HG02943 (cell line): ENCODE measurements at regions not wholly inside any gene's neighbourhood (a gene's known extent, or its start where the extent isn't known, plus 50 kb on each side); places are given as distances from the start of the nearest gene placed in this dataset.

Experiments
- ATAC-seq: cut with Tn5 transposase; IDR thresholded peaks from one replicate; pipeline ENCODE4 v1.9.1; 2021; ENCODE audit warnings: mild to moderate bottlenecking, low read depth, moderate library complexity; ENCODE audit not compliant: unreplicated experiment

DNA sequence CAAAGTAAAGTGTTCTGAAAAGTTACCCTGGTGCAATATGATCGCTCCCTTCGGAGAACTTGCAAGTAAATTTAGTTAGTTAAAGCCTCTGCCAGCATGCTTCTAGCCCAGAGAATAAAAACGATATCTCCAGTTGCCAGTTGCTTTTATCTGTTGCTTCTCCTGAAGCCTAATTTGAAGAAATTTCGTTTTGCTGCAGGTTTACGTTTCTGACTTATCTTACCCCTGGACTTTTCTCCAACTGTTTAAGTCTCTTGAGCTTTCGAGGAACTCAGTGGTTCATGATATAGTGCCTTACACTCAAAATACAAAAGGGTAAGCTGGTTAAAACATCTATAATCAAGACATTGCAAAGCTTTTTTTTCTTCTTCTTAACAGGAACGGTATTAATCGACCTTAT, 131.1 kb downstream of the FAM161A start:
- no peak for ATAC-seq

DNA sequence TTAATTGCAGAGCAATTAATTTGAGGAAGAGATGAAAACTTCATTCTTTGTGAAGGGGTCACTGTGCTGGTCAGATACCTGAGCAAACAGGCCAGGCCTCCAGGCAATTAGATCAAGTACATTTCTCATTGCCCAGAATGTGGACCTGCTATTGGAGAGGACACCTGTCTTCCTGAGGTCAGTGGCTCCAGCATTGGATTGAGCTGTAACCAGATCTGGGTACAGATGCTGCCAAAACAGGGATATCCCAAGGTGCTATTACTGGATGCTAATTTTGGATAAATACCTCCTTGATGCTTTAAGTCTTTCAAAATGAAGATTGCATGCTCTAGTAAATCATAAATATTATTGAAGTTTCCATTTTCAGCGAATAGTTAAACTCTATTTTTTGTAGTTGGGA, 131.5 kb downstream of the FAM161A start:
- no peak for ATAC-seq

DNA sequence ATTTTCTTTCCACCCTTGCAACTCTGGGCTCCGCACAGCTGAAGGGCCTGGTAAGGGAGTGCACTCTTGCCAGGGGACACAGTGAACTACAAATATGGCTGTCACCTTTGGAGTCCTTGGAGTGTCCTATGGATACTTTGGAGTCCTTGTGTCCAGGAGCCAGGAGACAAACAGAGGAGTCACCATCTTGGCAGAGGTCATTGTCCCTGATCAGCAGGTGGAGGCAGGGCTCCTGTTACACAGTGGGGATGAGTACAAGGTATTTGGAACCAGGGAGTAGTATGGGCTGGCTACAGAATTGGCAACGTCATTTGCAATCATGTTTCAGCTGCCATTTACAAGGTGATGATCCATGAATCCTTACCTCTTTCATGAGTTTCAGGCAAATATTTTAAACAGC, 132.5 kb downstream of the FAM161A start:
- ATAC-seq = no peak

DNA sequence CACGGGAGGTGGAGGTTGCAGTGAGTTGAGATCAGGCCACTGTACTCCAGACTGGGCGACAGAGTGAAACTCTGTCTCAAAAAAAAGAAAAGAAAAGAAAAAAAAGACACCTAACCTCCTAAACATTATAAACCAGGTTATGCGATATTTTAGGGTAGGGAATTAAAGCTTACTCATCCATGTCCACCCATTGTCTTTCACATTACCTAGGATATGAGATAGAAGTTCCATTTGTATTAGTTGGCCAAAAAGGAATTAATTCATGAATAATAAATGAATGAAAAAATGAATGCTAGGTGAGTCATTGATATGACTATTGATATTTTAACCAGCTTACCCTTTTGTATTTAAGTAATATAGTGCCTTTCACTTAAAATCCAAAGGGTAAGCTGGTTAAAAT, 132.9 kb downstream of the FAM161A start:
- ATAC-seq = no peak

DNA sequence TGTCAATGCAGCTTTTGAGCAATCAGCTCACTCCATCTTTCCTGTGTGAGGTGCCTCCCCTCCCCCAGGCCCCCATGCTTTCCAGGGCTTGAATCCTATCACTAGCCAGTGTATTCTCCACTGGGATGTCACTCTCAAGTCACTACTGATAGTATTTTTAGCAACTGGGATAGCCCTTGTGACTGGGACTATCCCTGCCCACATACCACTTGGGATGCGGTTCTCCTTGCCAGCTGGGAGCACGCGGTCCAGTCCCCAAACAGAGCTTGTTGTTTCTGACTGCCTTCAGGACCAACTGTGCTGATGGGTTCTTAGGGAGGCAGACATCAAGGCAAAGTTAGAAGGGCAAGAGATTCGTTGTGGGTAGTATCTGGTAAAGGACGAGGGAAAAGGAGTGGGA, 134.9 kb downstream of the FAM161A start:
- ATAC-seq = no peak

DNA sequence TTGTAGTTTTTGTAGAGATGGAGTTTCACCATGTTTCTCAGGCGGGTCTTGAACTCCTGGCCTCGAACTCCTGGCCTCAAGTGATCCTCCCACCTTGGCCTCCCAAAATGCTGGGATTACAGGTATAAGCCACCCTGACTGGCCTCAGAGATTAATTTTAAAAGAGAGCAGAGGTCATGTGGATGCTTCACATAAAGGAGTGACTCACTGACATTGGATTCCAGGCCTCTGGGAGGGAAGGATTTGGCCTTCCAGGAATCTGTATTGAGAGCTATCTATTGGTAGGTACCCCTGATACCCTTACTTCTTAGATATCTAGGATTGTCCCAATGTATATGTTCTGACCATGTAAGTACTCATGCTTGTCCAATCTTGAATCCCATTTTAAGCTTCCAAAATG, 138.4 kb downstream of the FAM161A start:
- no peak for ATAC-seq

DNA sequence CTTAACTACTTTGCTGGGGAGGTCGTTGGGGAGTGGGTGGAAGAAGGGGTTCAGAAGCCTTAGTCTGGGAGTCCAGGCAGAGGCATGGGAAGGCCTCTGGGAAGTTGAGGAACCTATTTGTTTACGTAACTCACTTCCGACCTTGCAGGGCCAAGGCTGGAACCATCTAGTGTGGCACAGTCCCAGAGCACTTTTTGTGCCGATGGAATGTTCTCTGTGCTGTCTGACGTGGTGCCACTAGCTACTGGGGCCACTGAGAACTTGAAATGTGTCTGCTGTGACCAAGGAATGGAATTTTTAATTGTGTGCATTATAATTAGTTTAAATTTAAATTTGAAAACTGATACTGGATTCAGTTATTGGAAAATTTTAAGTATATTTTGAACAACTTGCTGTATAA, 139.7 kb downstream of the FAM161A start:
- no peak for ATAC-seq

DNA sequence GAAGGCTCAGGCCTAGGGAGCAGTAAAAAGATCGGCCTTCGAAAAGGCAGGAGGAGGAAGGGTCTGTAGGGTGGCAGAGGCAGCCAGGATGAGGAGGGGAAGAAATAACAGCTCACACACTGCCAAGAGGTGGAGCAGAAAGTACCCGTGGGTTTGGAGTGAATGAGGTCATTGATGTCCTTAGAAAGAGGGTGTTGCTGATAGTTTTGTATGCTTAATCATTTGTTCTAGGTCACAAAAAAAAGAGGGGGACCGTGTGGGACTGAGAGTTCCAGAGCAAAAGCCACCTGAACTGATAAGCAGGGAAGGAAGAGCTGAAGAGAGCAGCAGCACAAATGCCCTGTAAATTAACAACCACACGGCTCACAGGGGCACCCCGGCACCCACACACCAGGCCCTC, 140.4 kb downstream of the FAM161A start:
- no peak for ATAC-seq

DNA sequence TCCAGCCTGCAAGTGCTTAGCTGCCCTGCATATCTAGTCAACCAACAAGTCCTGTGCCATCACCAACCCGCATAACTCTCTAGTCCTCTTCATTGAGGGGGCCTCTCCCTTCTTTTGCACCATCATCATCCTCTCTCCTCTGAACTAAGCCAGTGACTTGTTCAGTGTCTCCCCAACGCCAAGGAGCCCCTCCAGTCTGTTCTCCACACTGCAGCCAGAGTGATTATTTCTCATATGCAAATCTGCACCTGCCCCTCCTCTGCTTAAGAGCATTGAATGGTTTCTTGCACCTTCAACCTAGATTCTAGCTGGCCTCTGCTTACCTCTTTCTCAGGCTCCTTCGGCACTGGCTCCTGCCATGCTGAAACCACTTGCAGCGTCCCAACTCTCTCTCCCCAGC, 141.8 kb downstream of the FAM161A start:
- no peak for ATAC-seq

DNA sequence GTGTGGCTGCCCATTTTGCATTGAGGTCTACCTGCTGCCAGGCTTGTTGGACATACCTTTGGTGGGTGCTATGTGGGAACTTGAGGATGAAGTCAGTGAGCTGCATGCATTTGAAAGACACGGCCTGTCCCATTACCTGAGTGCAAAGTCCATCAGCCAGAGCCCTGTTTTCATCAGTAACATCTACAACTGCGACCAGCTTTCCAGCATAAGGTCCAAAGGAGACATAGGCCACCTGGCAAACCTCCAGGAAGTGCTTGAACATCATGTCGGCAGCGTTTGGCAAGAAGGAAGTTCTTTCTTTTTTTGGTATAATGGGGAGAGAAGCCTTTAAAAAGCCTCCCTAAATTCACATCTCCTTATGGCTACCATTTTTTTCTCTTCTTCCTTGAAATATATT, 143.1 kb downstream of the FAM161A start:
- no peak for ATAC-seq

DNA sequence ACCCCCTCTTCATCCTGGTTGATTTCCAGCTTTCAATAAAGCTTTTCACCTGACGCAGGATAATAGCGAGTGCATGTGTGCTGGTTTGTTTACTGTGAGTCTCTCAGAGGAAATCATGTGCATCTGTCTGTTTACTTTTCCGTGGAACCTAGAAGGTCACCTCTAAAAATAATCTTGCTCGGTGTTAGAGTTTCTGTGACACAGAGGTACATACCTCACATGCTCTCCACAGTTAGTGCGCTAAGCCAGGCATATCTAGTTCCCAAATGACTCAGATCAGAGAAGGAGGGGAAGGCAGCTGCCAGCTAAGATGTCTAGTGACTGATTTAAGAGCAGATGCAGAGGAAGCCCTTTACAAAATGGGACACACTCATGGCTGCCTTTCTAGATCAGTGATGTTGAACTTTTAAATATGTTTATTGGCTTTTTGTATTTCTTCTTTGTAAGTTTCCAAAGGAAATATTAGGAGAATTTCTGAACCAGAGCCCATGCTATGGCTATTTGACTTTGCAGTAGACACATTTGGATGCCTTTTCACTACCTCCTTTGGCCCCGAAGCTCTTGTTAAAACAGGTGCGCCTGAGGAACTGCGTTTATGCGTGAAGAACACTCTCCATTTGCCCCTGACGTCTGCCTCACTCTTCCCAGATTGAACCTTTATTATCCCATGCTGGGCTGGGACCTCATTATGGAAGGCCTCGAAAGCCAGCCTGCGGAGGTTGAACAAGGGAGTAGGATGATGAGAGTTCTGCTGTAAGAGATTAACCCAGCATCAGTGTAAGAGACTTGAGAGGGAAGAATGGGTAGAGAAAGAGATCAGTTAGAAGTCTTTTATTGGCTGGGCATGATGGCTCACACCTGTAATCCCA, 145.6 kb downstream of the FAM161A start:
- peak; percentile 94 for ATAC-seq

DNA sequence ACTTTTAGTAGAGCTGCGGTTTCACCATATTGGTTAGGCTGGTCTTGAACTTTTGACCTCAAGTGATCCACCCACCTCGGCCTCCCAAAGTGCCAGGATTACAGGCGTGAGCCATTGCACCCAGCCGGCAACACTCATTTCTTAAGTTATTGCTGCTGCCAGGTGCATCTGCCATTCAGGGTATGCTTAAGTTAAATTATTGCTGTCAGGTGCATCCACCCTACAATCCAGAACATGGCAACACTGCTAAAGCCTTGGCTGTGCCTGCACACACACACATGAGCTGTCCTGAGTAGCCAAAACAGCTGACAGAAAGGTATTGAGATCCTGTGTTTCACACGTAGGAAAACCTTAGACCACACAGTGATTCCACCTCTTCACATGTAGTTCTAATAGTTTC, 148.2 kb downstream of the FAM161A start:
- ATAC-seq = no peak

DNA sequence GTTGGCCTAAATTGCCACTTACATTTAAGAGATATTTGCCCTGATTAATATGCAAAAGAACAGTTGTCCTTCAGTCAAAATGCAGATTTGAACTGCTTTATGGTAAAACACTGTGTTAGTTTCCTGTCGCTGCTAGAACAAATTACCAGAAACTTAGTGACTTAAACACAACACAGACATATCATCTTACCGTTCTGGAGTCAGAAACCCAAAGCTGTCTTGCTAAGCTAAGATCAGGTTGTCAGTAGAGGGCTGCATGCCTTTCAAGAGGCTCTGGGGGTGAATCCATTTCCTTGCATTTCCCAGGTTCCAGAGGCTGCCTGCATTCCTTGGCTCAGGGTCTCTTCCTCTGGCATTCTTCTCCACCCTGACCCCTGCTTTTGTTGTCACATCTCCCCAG, 149.5 kb downstream of the FAM161A start:
- no peak for ATAC-seq

DNA sequence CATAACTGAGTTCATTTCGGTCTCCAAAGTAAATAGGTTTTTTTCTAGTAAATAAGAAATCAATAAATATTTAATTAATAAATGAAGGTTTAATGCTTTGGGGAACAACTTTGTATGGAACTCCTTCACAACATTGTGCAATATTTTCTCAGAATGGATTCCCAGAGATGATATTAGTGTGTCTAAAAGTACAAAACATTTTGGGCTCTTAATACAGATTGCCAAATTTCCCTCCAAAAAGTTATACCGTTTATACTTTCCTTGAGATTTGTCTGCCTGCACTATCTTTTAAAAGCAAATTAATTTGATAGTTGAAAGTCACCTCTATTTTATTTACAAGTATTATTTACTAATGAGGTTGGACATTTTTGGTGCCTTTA, 151.8 kb downstream of the FAM161A start:
- no peak for ATAC-seq

DNA sequence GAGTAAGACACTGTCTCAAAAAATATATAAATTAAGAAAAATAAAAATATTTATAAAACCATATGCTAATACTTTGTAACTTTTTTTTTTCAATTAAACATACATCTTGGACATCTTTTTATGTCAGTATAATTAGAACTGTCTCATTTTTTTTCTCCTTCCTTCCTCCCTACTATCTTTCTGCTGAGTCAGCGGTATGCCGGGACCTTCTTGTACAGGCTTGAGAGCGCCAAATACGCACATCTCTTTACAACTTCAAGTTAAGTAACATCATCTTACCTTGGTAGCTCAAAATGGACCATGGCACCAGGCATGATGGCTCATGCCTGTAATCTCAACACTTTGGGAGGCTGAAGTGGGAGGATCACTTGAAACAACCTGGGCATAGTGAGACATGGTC, 153.4 kb downstream of the FAM161A start:
- ATAC-seq = no peak

DNA sequence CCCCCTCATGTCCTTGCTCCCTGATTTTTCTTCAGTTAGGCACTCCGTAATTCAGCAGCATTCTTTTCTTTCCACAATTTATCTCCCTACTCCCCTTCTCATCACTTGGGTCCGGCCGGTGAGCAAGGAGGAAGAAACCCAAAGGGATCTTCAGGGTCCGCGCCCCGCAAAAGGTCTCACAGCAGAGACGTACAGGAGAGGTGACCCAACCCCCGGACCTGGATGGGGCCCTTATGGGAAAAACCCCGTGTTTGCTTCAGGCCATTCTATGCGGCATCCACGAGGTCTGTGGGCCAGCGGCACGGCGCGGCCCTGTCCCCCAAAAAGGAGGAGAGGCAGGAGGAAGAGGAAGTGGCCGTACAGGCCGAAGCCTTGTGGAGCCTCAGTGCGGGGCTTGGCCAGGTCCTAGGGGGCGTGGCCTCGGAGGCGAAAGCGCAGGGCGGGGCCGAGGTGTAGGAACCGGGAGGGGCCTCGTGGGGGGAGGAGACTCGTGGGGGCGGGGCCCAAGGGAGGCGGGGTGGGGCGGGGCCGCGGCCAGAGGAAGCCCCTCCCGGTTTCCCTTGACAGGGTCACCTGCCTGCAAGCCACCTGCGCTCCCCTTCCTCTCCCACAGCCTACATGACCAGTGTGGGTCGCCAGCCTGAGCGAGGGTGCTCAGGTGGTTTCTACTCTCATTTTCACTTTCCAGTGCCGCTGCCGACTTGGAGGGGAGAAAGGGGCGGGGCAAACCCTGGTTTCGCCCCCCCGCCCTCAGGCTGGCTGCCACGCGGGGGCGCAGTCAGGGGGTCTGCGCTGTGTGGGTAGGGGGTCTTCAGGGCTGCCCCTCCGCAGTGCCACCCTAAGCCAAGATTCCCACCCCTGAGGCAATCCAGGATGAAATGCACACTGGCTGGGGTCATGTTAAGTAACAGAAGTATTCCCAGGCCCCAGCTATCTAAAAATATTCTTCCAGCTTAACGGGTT, 156.4 kb upstream of the XPO1 start:
- ATAC-seq = peak; percentile 97

DNA sequence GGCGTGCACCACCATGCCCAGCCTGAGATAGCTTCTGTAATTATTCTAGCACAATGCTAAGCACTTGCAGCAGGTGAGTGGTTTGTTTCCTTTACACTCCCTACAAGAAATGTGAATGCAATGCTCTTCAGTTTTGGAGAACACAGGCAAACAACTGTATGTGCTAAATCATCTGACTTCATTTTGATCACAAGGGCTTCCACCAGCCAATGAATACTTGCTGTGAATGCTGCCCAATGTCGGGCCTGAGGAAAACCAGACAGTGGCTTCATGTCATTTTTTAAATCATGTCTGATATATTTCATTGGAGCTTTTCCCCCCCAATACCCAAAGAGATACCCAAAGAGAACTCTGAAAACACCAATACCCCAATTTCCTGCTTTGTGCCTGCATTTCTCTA, 155.6 kb upstream of the XPO1 start:
- no peak for ATAC-seq

DNA sequence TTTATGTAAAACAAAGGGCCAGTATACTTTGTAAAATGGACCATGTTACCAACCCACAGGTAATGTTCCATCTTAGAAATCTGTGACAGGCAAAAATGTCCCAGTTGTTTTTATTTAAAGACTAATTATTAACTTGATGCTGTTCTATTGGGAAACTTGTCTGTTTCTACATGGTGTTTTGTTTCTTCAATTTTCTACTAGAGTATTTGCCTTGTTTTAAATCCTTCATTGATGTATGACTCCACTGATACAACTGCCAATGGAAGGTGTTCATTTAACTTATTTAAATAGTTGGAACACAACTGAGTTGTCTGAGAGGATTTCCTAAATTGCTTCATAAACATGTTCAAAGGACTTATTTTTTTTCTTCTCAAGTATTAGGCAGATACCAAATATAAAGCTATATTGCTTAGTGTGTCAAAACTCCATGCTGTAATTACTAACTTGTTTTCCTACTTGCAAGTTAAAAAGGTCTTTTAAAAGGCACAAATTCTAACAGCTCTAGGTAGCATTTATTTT, 152.0 kb upstream of the XPO1 start:
- no peak for ATAC-seq

DNA sequence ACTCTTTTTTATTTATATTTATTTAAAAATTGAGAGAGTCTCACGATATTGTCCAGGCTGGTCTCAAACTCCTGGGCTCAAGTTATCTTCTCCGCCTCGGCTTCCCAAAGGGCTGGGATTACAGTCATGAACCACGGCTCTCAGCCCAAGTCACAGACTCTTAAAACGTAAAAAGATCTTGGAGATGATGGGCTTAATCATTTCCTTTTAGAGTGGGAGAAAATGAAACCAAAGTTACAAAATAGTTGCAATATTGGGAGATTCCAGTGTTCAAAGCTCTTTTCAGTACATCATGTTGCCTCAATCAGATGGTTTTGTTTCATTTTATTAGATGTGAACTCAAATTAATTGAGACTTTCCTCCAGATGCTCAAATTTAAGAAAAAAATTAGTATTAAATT, 151.4 kb upstream of the XPO1 start:
- ATAC-seq = no peak

DNA sequence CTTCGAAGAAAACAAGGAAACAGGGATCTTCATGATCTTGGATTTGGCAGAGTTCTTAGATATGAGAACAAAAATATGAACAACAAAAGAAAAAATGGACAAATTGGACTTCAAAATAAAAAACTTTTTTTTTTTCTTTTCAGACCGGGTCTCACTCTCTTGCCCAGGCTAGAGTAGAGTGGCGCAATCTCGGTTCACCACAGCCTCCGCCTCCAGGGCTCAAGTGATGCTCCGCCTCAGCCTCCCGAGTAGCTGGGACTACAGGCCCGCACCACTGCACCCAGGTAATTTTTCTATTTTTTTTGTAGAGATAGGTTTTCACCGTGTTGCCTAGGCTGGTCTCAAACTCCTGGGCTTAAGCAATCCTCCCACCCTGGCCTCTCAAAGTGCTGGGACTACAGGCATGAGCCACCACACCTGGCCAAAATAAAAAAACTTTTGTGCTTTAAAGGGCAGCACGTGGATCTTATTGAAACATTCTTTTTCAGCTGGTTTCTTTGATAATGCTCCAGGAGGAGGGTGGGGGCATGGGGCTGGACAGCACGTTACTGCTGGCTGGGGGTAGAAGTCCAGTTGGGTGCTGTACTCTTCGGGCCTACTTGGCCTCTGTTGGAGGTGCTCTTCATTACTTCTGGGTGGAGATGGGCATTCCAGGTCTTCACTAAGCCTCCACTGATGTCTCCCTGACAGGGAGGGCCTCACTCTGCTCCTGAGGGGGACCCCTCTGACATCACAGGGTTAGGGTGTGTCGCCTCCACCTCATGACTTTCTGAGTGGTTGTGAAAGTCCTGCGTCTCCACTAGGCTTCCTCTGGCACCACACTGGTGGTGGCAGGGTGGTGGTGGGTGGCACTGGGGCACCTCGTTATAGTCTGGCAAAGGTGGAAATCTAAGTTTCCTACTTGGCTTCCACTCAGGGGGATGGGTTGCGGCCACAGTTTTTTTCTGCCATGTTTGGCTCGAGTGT, 150.5 kb upstream of the XPO1 start:
- ATAC-seq = no peak
